Activated naive CD4-positive, alpha-beta T cell treated with anti-CD3 and anti-CD28 coated beads, Interleukin-2, amount 50 U/mL, for 24 hours (primary cell): ENCODE measurements at regions not wholly inside any gene's neighbourhood (a gene's known extent, or its start where the extent isn't known, plus 50 kb on each side); places are given as distances from the start of the nearest gene placed in this dataset.

Experiments
- H3K27ac Mint-ChIP-seq: one replicate; pipeline ENCODE4 v1.8.0; 2021; ENCODE audit warnings: mild to moderate bottlenecking, mixed read lengths
- H3K27me3 Mint-ChIP-seq: one replicate; pipeline ENCODE4 v1.8.0; 2021; ENCODE audit warnings: mixed read lengths
- H3K36me3 Mint-ChIP-seq: one replicate; pipeline ENCODE4 v1.8.0; 2021; ENCODE audit warnings: mixed read lengths
- H3K4me1 Mint-ChIP-seq: one replicate; pipeline ENCODE4 v1.8.0; 2021; ENCODE audit warnings: mixed read lengths
- H3K4me3 Mint-ChIP-seq: one replicate; pipeline ENCODE4 v1.8.0; 2021; ENCODE audit warnings: mild to moderate bottlenecking, mixed read lengths
- H3K9me3 Mint-ChIP-seq: one replicate; pipeline ENCODE4 v1.8.0; 2021; ENCODE audit warnings: mixed read lengths

DNA sequence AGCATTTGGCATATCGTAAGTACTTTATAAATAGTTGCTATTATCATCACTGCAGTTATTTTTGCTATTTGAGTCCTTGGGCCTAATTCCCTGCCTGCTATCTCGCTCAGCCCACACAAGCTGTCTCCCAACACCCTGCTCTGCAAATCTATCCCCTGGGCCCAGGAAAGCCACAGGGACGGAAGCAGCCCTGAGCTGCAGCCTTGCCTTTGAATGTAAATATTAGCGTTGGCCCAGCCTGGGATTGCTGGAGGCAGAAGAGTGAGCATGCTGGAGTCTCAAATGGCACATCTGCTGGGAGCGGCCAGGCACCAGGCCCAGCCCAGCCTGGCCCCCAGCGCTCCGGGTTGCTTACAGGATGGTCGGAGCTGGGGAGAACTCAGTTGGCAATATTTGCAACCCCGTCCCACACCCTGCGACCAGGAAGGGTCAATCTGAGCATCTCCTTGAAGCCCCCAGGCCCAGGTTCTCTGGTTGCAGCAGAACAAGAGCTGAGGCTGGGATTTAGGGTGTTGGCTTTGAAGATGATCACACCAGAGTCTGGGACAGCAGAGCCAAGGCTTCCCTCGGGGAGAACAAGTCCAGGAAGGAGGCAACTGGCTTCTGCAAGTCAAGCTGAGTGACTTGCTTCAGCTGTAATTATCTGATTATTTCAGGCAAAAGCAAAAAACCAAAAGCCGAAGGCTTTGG lies 529.6 kb downstream of the SHQ1 start:
- no peak overlapping the region for H3K27ac Mint-ChIP-seq
- H3K4me1 Mint-ChIP-seq: no peaks in the 10 kb centered on the region
- H3K27me3 Mint-ChIP-seq: no peaks in the 10 kb centered on the region

DNA sequence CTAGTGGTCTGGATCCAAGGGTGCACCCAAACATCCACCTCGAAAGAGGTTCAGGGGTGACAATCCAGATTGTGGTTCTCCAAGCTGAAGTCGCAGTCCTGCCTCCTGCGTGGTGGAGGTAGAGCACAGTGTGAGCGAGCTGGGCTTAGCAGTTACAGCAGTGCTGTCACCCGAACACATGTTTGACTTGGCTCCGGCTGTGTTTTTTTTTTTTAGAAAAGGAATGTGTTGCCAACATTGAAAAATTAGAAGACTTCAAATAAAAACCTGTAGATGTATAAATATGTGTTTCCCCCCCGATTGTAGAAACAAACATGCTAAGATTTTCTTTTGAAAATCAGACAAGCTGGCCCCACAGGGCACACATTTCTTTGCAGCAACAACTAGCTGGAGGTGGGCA lies 530.8 kb downstream of the SHQ1 start:
- Mint-ChIP-seq H3K9me3 (no peaks in the 10 kb centered on the region), H3K27me3 (no peaks in the 10 kb centered on the region), H3K36me3 (no peaks in the 10 kb centered on the region), H3K4me3 (no peak overlapping the region), H3K27ac (no peak overlapping the region), H3K4me1 (no peaks in the 10 kb centered on the region)

More for the DNA sequence above, 529.6 kb downstream of the SHQ1 start:
- Mint-ChIP-seq H3K36me3 (no peaks in the 10 kb centered on the region), H3K4me3 (no peak overlapping the region), H3K9me3 (no peaks in the 10 kb centered on the region)

DNA sequence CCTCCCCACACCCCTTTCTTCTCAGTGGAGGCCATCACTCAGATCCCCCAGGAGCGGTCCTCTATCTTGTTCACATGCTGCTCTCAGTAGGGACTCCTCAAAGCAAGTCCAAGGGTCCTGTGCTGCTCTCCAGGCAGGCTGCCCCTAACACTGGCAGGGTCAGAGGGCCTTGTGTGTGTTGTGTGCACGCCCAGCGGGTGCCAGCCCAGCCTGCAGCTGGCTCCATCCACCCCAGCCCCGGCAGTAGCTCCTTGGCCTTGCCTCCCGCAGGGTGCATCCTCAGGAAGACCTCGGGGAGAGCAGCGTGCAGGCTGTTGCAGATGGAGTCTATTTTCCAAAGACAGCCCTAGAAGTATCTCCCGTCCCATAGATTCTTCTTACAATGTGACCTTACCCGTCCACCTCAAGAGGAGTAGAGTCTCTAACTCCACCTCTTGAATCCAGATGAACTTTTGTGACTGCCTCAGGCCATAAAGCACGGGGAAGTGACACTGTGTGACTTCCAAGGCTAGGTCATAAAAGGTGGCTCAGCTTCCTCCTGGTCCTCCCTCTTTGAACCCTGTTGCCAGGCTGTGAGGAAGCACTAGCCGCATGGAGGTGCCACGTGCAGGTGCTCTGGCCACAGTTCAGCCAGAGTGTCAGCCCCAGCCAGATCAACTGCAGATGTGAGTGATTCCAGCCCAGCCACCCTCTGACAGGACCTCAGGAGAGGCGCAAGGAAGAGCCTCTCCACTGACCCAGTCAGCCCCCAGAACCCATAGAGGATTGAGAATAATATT lies 531.6 kb downstream of the SHQ1 start:
- no peak overlapping the region for H3K27ac Mint-ChIP-seq
- H3K9me3 Mint-ChIP-seq: no peaks in the 10 kb centered on the region
- H3K27me3 Mint-ChIP-seq: no peaks in the 10 kb centered on the region
- H3K36me3 Mint-ChIP-seq: no peaks in the 10 kb centered on the region
- no peak overlapping the region for H3K4me3 Mint-ChIP-seq
- peaks cover 2% of the 10 kb centered on the region for H3K4me1 Mint-ChIP-seq

DNA sequence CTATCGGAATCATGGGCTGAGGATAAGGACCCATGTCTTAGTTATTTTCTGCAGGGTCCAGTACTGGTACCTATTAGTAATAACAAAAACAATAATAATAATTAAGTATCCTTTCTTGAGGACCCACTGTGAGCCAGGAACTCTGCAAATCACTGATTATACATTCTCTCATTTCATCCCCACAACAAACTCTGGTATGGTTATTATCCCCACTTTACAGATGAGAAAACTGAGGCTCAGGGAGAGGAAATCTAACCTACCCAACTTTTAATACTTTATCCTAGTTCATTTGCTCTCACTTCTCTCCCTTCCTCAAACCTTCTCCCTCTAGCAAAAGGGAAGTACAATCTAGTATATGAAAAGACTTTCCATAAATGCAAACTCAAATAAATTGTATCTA lies 528.4 kb upstream of the PROK2 start:
- Mint-ChIP-seq H3K27me3 (no peaks in the 10 kb centered on the region), H3K4me1 (peaks cover 24% of the 10 kb centered on the region), H3K9me3 (no peaks in the 10 kb centered on the region), H3K27ac (no peak overlapping the region), H3K4me3 (no peak overlapping the region), H3K36me3 (no peaks in the 10 kb centered on the region)

DNA sequence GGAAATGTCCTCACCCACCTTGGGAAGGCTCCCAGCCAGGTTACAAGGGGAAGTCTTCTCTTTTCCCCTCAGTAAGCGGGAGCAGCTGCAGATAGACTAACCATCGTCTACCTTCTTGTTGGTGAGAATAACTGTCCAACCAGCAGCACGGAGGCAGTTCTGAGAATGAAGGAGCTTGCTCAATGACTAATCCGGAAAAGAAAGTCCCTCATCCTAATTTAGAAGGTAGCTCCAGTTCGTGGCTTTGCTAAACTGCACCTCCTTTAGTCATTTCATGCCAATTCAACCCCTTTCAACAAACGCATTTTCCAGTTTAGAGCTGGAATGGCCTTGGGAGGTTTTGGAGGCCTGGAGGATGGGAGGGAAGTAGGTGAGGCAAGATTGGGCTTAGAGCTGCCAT lies 527.4 kb upstream of the PROK2 start:
- H3K27ac Mint-ChIP-seq: no peak overlapping the region
- H3K9me3 Mint-ChIP-seq: no peaks in the 10 kb centered on the region
- H3K4me3 Mint-ChIP-seq: no peak overlapping the region
- peaks cover 24% of the 10 kb centered on the region for H3K4me1 Mint-ChIP-seq
- no peaks in the 10 kb centered on the region for H3K27me3 Mint-ChIP-seq
- H3K36me3 Mint-ChIP-seq: no peaks in the 10 kb centered on the region

DNA sequence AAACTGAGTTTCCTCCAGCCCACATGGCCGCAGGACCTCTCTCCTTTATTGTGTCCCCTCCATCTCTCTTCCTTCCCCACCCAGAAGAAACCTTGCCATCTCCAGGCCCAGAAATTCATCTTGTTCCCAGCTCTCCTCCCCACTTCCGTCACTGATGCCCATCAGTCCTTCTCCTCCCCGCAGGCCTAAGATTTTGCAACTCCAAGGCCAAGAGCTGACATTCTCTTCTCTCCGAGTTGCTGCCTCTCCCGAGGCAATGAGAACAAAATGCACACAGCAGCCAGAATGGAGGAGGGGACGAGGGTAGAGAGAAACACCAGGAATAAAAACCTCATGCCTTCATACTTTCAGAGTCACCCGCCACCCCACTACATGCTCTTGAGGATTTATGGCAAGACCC lies 526.5 kb upstream of the PROK2 start:
- Mint-ChIP-seq H3K9me3 (no peaks in the 10 kb centered on the region), H3K4me3 (no peak overlapping the region), H3K4me1 (peaks cover 24% of the 10 kb centered on the region), H3K36me3 (no peaks in the 10 kb centered on the region), H3K27me3 (no peaks in the 10 kb centered on the region), H3K27ac (no peak overlapping the region)

DNA sequence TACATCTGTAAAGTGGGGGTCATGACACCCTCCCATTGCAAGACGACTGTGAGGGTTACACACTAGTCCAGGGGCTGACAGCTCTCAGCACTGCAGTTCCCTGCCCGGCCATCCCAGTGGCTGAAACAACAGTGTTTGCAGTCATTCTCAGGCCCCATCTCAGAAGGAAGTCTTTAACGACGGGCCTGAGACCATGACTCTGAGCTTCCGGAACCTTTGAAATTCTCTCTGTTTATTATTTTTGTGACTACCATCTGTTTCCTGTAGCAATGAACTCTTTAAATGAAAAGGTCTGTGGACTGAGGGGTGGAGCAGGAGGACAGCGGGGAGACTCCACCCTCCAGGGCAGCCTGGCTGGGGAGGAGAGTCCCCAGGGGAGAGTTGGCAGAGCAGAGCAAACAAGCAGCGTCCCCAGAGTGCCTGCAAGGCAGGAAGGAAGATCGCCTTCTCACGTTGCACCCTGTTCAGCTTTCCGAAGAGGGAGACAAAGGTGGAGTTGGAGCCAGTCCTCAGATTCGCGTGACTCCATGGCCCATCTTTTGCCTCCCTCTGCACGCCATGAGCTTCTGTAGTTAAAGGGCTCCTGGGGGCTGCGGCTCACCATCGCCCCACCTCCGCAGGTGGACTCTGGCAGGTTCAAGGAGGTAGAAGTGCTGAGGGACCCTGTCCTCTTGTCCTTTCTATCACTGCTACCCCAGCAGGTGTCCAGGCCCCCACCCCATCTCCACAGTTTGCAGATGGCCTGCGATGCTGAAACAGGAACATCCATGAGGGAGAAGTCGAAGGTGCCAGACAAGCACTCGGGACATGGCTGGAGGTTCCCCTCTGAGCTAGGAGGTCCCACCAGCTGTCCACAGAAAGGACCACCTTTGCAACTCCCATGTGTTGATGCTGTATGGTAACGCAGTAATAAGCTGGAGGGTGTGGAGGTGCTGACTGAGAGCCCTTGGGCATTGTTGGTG lies 525.8 kb upstream of the PROK2 start:
- Mint-ChIP-seq H3K4me3 (peak overlapping the region; percentile 68), H3K4me1 (peaks cover 24% of the 10 kb centered on the region), H3K9me3 (no peaks in the 10 kb centered on the region), H3K27ac (peak overlapping the region; percentile 72), H3K36me3 (no peaks in the 10 kb centered on the region), H3K27me3 (no peaks in the 10 kb centered on the region)

DNA sequence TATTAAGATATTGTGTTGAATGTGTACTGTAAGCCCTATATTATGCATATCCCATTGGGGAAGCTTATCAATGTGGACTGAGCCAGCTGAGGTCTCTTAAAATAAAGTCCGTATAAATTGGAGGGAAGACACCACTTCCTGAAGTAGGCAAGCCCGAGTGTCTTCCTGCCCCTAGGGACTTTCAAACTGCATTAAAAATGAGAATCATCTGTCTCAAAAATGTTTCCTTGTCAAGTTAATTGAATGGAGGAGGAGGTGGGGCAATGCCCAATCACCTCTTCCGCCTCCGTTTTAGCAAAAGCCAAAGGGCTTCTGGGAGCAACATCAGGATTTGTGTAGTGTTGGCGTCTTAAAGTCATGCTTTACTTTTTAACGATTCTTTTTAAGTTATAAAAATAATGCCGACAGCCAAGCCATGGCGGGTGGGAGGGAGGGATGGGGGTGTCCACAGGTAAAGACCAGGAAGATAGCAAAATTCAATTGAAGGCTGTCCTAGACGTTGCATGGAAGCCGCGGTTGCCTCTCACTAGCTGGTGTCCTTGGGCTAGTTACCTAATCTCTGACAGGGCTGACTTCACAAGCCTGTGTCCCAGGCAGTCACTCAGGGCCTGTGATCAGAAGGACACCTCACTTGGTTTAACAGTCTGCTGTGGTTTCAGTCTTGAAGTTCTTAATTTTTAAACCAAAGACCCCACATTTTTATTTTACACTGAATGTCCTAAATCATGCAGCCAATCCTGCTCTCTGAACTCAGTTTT lies 524.9 kb upstream of the PROK2 start:
- Mint-ChIP-seq H3K27ac (peak overlapping the region; percentile 72), H3K4me1 (peaks cover 24% of the 10 kb centered on the region), H3K36me3 (no peaks in the 10 kb centered on the region), H3K4me3 (no peak overlapping the region), H3K27me3 (no peaks in the 10 kb centered on the region), H3K9me3 (no peaks in the 10 kb centered on the region)

DNA sequence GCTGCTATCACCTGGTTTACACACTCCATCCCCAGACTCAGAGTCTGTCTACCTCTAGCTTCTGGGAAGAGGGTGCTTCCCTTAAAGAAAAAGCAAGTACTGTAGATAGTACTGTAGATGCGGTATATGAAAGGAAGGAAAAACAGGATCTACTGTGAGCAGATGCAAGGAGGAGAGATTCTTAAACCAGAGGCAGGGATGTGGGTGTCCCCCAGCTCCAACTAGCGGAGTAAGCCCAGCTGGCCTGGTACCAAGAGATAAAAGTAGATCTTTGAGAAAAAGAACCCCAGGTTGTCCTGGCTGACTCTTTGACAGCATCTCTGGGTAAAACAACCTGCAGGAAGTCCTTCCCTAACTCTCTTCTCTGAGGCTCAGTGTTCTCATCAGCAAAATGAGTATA lies 523.7 kb upstream of the PROK2 start:
- Mint-ChIP-seq H3K27me3 (no peaks in the 10 kb centered on the region), H3K4me1 (peaks cover 24% of the 10 kb centered on the region), H3K4me3 (no peak overlapping the region), H3K36me3 (no peaks in the 10 kb centered on the region), H3K9me3 (no peaks in the 10 kb centered on the region), H3K27ac (no peak overlapping the region)

DNA sequence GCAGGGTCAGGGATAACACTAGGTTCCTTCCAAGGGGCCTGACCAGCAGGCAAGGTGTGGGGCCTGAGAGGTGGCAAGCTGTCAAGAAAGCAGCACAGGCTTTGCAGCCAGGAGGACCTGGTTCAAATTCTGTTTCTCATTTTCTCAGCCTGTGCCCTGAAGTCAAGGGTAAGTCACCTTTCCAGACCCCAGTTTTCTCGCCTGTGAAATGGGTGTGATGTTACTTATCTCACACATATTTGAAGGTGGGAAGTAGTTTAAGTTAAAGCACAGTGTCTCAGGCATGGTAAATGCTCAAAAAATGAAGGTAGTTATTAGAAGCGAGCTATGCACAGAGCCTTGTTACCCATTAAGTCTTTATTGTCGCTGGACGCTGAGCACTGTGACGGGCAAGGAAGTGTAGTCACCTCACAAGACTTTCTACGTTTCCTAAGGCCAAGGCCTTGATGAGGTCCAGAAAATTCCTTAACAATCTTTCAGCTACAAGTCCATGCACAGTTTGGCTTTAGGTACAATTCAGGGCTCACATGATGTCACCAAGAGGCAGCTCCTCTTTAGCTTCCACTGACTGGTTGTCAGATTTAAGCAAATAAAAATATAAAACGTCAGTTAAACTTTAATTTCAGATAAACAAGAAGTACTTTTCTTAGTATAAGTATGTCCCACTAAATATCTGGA lies 522.6 kb upstream of the PROK2 start:
- H3K4me3 Mint-ChIP-seq: no peak overlapping the region
- no peaks in the 10 kb centered on the region for H3K27me3 Mint-ChIP-seq
- H3K9me3 Mint-ChIP-seq: no peaks in the 10 kb centered on the region
- H3K36me3 Mint-ChIP-seq: no peaks in the 10 kb centered on the region
- H3K4me1 Mint-ChIP-seq: peaks cover 24% of the 10 kb centered on the region
- no peak overlapping the region for H3K27ac Mint-ChIP-seq

DNA sequence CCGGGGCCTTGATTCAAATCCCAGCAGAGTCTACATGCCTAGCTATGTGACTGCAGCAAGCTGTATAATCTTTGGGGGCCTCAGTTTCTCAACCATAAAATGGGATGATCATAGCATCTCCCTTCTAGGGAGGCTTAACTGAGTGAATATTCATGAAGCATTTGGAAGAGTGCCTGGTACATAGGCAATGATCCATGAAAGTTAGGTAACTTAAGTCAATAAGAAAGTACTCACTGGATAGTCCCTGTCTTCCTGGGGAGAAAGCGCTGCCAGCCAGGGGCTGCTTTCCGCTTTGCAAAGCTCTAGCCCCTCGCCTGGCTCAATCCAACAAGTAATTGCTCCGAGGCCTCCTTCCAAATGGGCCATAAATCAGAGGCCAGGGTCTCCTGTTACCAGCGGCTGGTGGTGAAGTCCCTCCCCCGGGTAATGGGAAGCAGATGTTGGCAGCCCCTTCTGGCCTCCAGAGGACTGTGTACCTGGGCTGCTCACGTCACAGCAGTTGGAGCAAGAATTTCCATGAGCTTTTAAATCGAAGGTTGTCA lies 521.9 kb upstream of the PROK2 start:
- Mint-ChIP-seq H3K4me3 (no peak overlapping the region), H3K27me3 (no peaks in the 10 kb centered on the region), H3K36me3 (no peaks in the 10 kb centered on the region), H3K27ac (peak overlapping the region; percentile 51), H3K4me1 (peaks cover 24% of the 10 kb centered on the region), H3K9me3 (no peaks in the 10 kb centered on the region)

DNA sequence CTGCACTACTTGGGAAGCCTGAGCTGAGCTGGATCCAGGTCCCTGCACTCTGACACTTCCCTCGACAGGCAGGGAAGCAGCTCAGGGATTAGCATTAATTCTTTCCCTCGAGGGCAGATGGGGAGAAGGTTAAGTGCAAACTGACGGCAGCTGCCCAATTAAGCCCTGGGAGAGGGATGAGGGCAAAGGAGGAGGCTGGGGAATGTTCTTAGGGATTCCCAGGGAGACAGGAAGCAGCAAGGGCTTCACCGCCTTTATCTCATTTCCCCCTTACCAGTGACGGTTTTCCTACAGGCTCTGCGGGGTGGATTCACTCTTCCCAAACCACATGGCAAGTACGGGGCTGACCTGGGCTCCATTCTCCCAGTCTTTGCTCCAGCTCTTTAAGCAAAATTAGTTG lies 519.0 kb upstream of the PROK2 start:
- H3K4me1 Mint-ChIP-seq: peaks cover 2% of the 10 kb centered on the region
- H3K27me3 Mint-ChIP-seq: no peaks in the 10 kb centered on the region
- H3K27ac Mint-ChIP-seq: peak overlapping the region; percentile 18
- no peaks in the 10 kb centered on the region for H3K36me3 Mint-ChIP-seq
- H3K4me3 Mint-ChIP-seq: no peak overlapping the region
- no peaks in the 10 kb centered on the region for H3K9me3 Mint-ChIP-seq

DNA sequence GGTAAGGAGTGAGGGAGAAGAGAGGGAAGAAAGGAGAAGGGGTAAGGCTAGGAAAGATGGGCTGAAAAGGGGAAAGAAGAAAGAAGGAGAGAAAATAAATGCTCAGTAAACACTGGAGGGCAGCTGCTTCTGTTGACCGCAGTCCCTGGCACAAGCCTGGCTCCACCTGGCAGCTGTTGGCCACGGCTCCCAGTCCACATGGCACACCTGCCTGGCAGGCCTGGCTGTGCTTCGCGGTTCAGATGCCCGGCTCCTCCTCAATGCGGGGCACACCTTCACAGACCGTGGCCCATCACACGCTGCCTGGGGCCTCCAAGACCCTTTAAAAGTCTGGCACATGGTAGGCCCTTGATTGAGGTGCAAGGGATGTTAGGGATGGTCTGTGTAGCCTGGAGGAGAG lies 516.8 kb upstream of the PROK2 start:
- no peaks in the 10 kb centered on the region for H3K27me3 Mint-ChIP-seq
- H3K9me3 Mint-ChIP-seq: no peaks in the 10 kb centered on the region
- H3K4me3 Mint-ChIP-seq: no peak overlapping the region
- no peaks in the 10 kb centered on the region for H3K36me3 Mint-ChIP-seq
- H3K4me1 Mint-ChIP-seq: no peaks in the 10 kb centered on the region
- no peak overlapping the region for H3K27ac Mint-ChIP-seq

DNA sequence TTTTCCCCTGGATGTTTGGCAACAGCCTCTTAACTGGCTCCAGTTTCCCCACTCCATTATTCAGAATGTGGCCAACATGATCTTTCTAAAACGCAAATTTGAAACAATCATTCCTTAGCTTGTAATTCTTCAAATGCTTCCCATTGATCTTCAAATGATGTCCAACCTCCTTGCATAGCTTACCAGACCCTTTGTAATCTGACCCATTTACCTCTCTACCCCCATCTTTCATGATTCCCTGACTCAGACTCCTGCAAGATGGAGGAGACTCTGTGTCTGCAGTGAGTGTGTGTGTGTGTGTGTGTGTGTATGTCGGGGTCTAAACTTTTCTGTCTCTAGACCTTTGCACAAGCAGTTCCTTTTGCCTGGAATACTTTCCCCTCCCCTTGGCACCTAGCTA lies 515.7 kb upstream of the PROK2 start:
- no peaks in the 10 kb centered on the region for H3K36me3 Mint-ChIP-seq
- no peaks in the 10 kb centered on the region for H3K4me1 Mint-ChIP-seq
- H3K27me3 Mint-ChIP-seq: no peaks in the 10 kb centered on the region
- no peak overlapping the region for H3K4me3 Mint-ChIP-seq
- H3K27ac Mint-ChIP-seq: no peak overlapping the region
- no peaks in the 10 kb centered on the region for H3K9me3 Mint-ChIP-seq
